GM23338 (cell line): ENCODE measurements at regions not wholly inside any gene's neighbourhood (a gene's known extent, or its start where the extent isn't known, plus 50 kb on each side); places are given as distances from the start of the nearest gene placed in this dataset.

Source experiments
- CTCF ChIP-seq, 2 experiments: fragments of 200-600 bp in 1 of 2; sonication (generic) in 1 of 2; conservative IDR thresholded peaks; 2 replicates each; pipeline versions ENCODE4 v1.5.1 to v1.6.1; 2016 to 2017; ENCODE audit warnings: antibody characterized with exemption in 2 of 2, low read depth in 2 of 2, mild to moderate bottlenecking in 2 of 2, moderate library complexity in 1 of 2
- ETS1 ChIP-seq: IDR thresholded peaks from 2 replicates; pipeline ENCODE4 v1.6.1; 2016; ENCODE audit warnings: antibody characterized with exemption
- EZH2 ChIP-seq: fragments of 200-600 bp; sonication (generic); IDR thresholded peaks from one replicate; pipeline ENCODE4 v1.8.0; 2017; ENCODE audit warnings: antibody characterized with exemption, mild to moderate bottlenecking, low read depth; ENCODE audit not compliant: unreplicated experiment
- EZH2phosphoT487 ChIP-seq: fragments of 200-600 bp; sonication (generic); IDR thresholded peaks from one replicate; pipeline ENCODE4 v1.8.1; 2018; ENCODE audit warnings: antibody characterized with exemption; ENCODE audit not compliant: unreplicated experiment
- JUNB ChIP-seq: IDR thresholded peaks from one replicate; pipeline ENCODE4 v1.6.1; 2016; ENCODE audit warnings: antibody characterized with exemption; ENCODE audit not compliant: unreplicated experiment
- NANOG ChIP-seq: IDR thresholded peaks from 2 replicates; pipeline ENCODE4 v1.6.1; 2016; ENCODE audit warnings: antibody characterized with exemption, borderline replicate concordance
- POLR2AphosphoS5 ChIP-seq: IDR thresholded peaks from 2 replicates; pipeline ENCODE4 v1.6.1; 2016; ENCODE audit warnings: antibody characterized with exemption, low read depth
- REST ChIP-seq: IDR thresholded peaks from one replicate; pipeline ENCODE4 v1.6.1; 2018; ENCODE audit warnings: antibody characterized with exemption; ENCODE audit not compliant: unreplicated experiment
- STAT1 ChIP-seq: IDR thresholded peaks from one replicate; pipeline ENCODE4 v1.6.1; 2016; ENCODE audit warnings: antibody characterized with exemption; ENCODE audit not compliant: unreplicated experiment
- ZNF114 ChIP-seq: fragments of 250-450 bp; sonication (Bioruptor Pico); IDR thresholded peaks from 2 replicates; pipeline ENCODE4 v1.5.0; 2020; ENCODE audit warnings: mild to moderate bottlenecking, moderate library complexity
- ZNF462 ChIP-seq: fragments of 250-450 bp; sonication (Bioruptor Pico); IDR thresholded peaks from 2 replicates; pipeline ENCODE4 v1.5.0; 2020; ENCODE audit warnings: mild to moderate bottlenecking, moderate library complexity

GRCh38 chr5:24999732-25000131, 355.0 kb upstream of the CDH10 start:
- no peak for TF ChIP-seq CTCF (conservative IDR thresholded peaks at IDR 0.05; ENCODE audit: low read depth in 2 of 2)
- no peak for TF ChIP-seq EZH2phosphoT487
- no peak for TF ChIP-seq EZH2
- TF ChIP-seq POLR2AphosphoS5, result no peak
- no peak for TF ChIP-seq NANOG
- no peak for TF ChIP-seq ETS1
- no peak for TF ChIP-seq ZNF114
- TF ChIP-seq REST, result no peak
- TF ChIP-seq STAT1, result no peak
- TF ChIP-seq ZNF462 (CRISPR knock-in tag), result no peak
- TF ChIP-seq JUNB, result no peak
